ENCODE measurements at regions not wholly inside any gene's neighbourhood (a gene's known extent, or its start where the extent isn't known, plus 50 kb on each side); places are given as distances from the start of the nearest gene placed in this dataset.

- TF ChIP-seq CTCF (IDR thresholded peaks at IDR 0.05): no peak
- TF ChIP-seq POLR2A (IDR thresholded peaks at IDR 0.05): no peak
- no peak for TF ChIP-seq EP300 (IDR thresholded peaks at IDR 0.05)
- no peak for TF ChIP-seq POLR2AphosphoS5 (IDR thresholded peaks at IDR 0.05)
These were observed 211.4 kb upstream of the ERCC4 start for GRCh38 chr16:13708347-13709120.

All from stomach (tissue), 4 donors.